GM21723 (cell line): ENCODE measurements at regions not wholly inside any gene's neighbourhood (a gene's known extent, or its start where the extent isn't known, plus 50 kb on each side); places are given as distances from the start of the nearest gene placed in this dataset.

Experiments
- ATAC-seq: cut with Tn5 transposase; IDR thresholded peaks from one replicate; pipeline ENCODE4 v1.9.1; 2021; ENCODE audit warnings: mild to moderate bottlenecking, moderate library complexity; ENCODE audit not compliant: unreplicated experiment

DNA sequence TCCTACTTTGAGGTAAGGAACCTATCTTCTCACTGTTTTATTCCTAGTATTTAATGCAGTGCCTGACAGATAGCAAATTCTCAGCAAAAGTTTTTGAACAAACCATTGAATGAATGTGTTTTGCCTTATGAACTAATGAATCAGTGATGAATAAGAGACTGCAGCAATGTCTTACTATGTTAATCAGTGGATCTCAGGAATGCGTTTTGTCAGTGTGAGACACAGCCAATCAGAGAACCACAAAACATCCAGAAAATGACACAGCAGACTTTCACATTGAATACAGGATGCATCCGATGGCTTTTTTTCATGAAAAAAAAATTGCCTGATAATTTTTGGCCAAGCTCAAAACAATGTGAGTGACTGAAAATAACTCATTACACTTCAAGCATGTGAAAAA, 270.5 kb downstream of the BMP2 start:
- no peak for ATAC-seq

DNA sequence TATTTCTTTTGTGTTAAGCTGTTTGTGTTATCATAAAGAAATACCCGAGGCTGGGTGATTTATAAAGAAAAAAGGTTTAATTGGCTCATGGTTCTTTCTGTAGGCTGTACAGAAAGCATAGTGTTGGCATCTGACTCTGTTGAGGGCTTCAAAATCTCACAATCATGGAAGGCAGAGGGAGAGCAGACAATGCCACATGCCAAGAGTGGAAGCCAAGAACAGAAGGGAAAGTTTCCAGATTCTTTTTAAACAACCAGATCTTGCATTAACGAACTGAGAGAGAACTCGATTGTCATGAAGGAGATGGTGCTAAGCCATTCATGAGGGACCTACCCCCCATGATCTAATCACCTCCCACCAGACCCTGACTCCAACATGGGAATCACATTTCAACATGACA, 290.1 kb downstream of the BMP2 start:
- no peak for ATAC-seq

- ATAC-seq = no peak
These were observed 311.3 kb downstream of the BMP2 start for GRCh38 chr20:7078804-7079203.

GRCh38 chr20:7080472-7080871, 313.0 kb downstream of the BMP2 start:
- ATAC-seq = no peak

- ATAC-seq = no peak
These were observed 318.0 kb downstream of the BMP2 start for GRCh38 chr20:7085467-7085866.

DNA sequence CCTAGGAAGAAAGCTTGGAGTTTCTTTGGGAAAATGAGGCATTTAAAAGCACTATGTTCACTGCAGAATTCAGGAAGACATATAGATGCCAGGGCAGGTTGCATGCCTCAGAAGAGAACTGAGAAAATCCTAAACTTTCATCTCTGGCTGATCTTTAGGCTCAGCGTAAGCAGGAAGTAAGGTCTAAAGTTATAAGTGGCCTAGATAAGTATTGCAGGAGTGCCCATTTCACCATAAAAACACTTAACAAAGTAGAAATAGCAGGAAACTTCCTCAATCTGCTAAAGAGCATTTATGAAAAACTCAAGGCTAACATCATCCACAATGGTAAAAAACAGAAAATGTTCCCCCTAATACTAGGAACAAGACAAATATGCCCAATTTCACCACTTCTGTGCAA, 320.3 kb downstream of the BMP2 start:
- ATAC-seq = no peak

GRCh38 chr20:7090001-7090400, 322.5 kb downstream of the BMP2 start:
- ATAC-seq = no peak

DNA sequence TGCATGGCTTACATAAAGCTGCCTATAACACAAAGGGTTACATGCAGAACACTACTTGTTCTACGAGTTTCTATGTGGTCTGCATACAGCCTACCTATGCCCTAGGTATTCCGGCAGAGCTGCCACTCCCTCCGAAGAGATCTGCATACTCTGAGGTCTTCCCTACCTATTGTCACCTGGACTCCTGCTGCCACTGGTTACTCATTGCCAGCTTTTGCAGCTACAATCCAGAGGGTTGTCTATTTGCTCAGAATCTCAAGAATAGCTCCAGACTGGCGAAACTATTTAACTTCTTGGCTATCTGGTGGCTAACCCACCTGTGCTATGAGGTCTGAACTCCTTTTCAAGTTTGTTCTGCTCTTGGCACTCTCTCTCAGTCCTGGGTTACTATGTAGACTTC, 323.3 kb downstream of the BMP2 start:
- ATAC-seq = no peak

GRCh38 chr20:7091655-7092054, 324.2 kb downstream of the BMP2 start:
- no peak for ATAC-seq

- ATAC-seq = no peak
These were observed 327.0 kb downstream of the BMP2 start for GRCh38 chr20:7094438-7094997.

- no peak for ATAC-seq
These were observed 339.4 kb downstream of the BMP2 start for GRCh38 chr20:7106910-7107309.

GRCh38 chr20:7108929-7109328, 341.4 kb downstream of the BMP2 start:
- ATAC-seq = no peak

- no peak for ATAC-seq
These were observed 346.3 kb downstream of the BMP2 start for GRCh38 chr20:7113577-7114466.

DNA sequence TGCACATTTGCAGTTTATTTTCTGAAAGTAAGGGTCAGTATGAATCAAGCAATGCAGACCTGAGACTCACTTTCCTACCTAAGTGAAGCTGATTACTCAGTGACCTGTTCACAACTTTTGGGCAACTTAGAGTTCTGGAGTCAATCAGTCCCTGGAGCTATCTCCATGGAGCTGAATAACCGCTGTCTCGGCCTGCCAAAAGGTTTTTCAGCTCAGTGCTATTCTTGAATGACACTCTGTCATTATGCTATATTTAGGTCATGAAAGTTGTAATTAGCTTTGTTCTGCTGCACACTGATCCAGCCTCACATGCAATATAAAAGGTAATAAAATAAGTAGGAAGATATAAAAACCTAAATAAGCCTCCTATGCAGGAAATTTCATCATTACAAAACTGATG, 356.0 kb downstream of the BMP2 start:
- ATAC-seq = no peak

DNA sequence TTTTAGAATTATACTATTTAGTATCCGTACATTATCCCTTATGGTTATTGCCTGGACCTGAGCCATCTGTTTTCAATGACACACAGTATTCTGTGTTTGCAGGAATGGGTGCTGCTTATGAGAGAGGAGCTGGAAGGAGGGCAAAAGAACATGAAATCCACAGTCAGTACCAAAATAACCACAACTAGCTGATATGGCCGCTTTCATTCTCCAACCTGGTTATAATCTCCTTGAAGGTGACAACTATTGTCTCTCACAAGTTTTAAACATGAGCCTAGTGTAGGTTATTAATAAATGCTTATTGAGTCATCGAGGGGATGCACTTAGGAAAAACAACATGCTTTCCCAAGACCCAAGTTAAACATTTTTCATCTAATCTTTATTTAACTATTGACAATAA, 356.6 kb downstream of the BMP2 start:
- no peak for ATAC-seq

DNA sequence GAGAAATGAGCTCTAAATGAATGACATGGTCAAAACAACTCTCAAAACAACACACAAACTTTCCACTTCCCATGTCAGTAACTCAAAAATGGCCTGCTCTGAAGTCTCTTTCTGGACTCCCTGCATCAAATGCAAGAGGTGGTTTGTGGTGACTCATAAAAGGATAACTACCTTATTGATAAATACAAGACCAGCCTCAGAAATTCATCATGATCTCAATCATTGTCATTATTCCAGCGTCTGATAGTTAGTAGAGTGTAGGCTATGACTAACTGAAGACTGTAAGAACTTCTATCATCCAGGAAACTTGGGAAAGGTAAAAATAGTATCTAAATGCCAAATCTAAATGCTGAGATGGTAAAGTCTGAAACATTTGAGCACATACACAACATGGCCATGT, 369.4 kb downstream of the BMP2 start:
- ATAC-seq = no peak

- no peak for ATAC-seq
These were observed 370.1 kb downstream of the BMP2 start for GRCh38 chr20:7137395-7138151.

DNA sequence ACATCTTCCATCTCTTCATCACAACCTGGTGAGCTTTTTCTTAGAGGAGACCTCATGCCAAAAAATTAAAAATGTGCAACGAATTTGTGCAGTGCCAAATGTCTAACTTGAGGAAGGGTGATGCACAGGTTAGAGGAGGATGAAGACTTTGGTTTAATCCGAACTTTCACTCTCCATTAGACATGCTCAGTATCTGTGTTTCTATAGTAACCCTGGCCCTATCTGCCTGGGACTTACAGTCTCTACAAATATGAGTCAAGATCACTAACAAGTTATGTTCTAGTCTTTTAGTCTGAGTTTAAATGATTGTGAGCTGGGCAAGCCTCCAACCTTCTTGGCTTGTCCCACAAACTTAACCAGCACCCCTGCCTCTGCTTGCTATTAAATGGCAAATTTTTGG, 377.0 kb downstream of the BMP2 start:
- ATAC-seq = no peak

DNA sequence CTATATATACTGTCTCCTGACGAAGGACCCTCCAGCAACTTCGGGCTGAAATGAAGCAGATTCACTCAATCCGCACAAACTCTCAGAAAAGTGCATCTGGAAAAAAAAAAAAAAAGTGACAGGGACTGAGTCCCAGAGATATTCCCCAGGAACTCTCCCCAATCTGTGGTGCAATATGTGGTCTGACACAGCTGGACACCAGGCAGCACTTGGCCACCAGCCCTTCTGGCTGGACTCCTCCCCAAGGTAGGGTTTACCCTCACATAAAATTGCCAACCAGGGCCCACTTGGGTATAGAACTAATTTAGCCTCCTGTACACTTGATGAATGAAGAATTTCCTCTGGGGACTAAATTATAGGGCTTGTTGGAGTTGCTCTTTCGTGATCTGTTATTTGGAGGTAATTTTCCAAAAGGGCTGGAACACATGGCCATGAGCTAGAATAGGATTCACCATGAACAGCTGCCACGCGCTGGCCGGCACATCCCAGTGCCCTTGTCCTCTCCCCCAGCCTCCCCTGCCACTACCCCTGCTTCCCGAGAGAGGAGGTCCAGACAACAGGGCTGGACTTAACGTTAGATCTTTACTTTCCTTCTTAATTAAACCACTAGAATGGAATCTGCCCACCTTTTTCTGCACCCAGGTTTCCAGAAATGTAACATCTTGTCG, 379.2 kb downstream of the BMP2 start:
- no peak for ATAC-seq

- ATAC-seq = no peak
These were observed 379.7 kb downstream of the BMP2 start for GRCh38 chr20:7147220-7147601.

GRCh38 chr20:7151676-7152470, 384.4 kb downstream of the BMP2 start:
- ATAC-seq = no peak
